ENCODE measurements at regions not wholly inside any gene's neighbourhood (a gene's known extent, or its start where the extent isn't known, plus 50 kb on each side); places are given as distances from the start of the nearest gene placed in this dataset.

- Histone ChIP-seq H3K27ac (ENCODE audit: low read depth, low read length) (no peak overlapping the region), H3K4me2 (ENCODE audit: low read length) (no peak overlapping the region), H3K4me3 (replicated peaks in 1 of 2; ENCODE audit: low read depth in 1 of 2, low read length in 2 of 2) (no peak overlapping the region), H2AFZ (ENCODE audit: low read depth, low read length, poor library complexity, severe bottlenecking) (no peak overlapping the region), H3K9ac (ENCODE audit: low read length) (no peak overlapping the region), H3K79me2 (ENCODE audit: insufficient read depth, low read length) (no peaks in the 10 kb centered on the region), H4K20me1 (ENCODE audit: insufficient read depth) (no peaks in the 10 kb centered on the region), H3K36me3 (ENCODE audit: control insufficient read depth in 1 of 2, insufficient read depth in 2 of 2, low read length in 2 of 2) (no peaks in the 10 kb centered on the region), H3K9me3 (ENCODE audit: control insufficient read depth in 1 of 2, insufficient read depth in 1 of 2, low read depth in 1 of 2, low read length in 2 of 2) (no peaks in the 10 kb centered on the region), H3K27me3 (ENCODE audit: insufficient read depth, low read length) (no peaks in the 10 kb centered on the region), H3K9me2 (ENCODE audit: insufficient read depth) (no peaks in the 10 kb centered on the region), H3K4me1 (ENCODE audit: control insufficient read depth in 1 of 2, insufficient read depth in 2 of 2, low read length in 2 of 2) (no peaks in the 10 kb centered on the region)
- CTCF ChIA-PET, result no interaction called here
- RAD21 ChIA-PET (ENCODE audit: low non-redundant PET in 1 of 2, low total read pairs in 2 of 2, uncharacterized antibody in 2 of 2, unreplicated experiment in 2 of 2), result no interaction called here
- BruUV-seq (replicated peaks), result no TSS peak
- no peak for DNase-seq (ENCODE audit: low read depth, low spot score)
- POLR2A ChIA-PET, result no interaction called here
- intact Hi-C loops (cut with micrococcal nuclease), result no loop called here
- TF ChIP-seq EGR1 (IDR thresholded peaks at IDR 0.05; ENCODE audit: low read depth) (no peak), EZH2phosphoT487 (IDR thresholded peaks at IDR 0.05; ENCODE audit: borderline replicate concordance) (no peak), POLR2A (IDR thresholded peaks at IDR 0.05; ENCODE audit: borderline replicate concordance, extremely low read depth, insufficient read depth, insufficient read length) (no peak), SIN3A (IDR thresholded peaks at IDR 0.05; ENCODE audit: low read depth) (no peak), TCF7L2 (IDR thresholded peaks at IDR 0.05; ENCODE audit: borderline replicate concordance, extremely low read depth, insufficient read depth, insufficient read length) (no peak), SRF (IDR thresholded peaks at IDR 0.05; ENCODE audit: low read depth) (no peak), ATF3 (IDR thresholded peaks at IDR 0.05) (no peak), ZBTB33 (IDR thresholded peaks at IDR 0.05; ENCODE audit: extremely low read depth, insufficient replicate concordance, low read length) (no peak), EZH2 (IDR thresholded peaks at IDR 0.05) (no peak), MAX (IDR thresholded peaks at IDR 0.05) (no peak), POLR2AphosphoS5 (IDR thresholded peaks at IDR 0.05; ENCODE audit: low read depth, low read length) (no peak), YY1 (IDR thresholded peaks at IDR 0.05; ENCODE audit: extremely low read depth, insufficient replicate concordance, low read depth, low read length) (no peak), JUND (IDR thresholded peaks at IDR 0.05) (no peak), CEBPB (IDR thresholded peaks at IDR 0.05; ENCODE audit: low read depth) (no peak), REST (IDR thresholded peaks at IDR 0.05; ENCODE audit: low read depth) (no peak), ELF1 (IDR thresholded peaks at IDR 0.05; ENCODE audit: borderline replicate concordance, low read depth) (no peak), CBX3 (IDR thresholded peaks at IDR 0.05; ENCODE audit: low read depth) (no peak), FOSL1 (IDR thresholded peaks at IDR 0.05; ENCODE audit: low read depth) (no peak), SP1 (IDR thresholded peaks at IDR 0.05; ENCODE audit: low read depth) (no peak), RAD21 (IDR thresholded peaks at IDR 0.05; ENCODE audit: low read depth) (no peak)
- ATAC-seq, result no peak
Measured at GRCh38 chr6:156440688-156441087, 336.5 kb upstream of the ARID1B start.
